Thyroid gland (tissue), 4 donors: ENCODE measurements at regions not wholly inside any gene's neighbourhood (a gene's known extent, or its start where the extent isn't known, plus 50 kb on each side); places are given as distances from the start of the nearest gene placed in this dataset.

Experiments used
- DNase-seq, 2 donors: peaks; one replicate each; pipeline ENCODE4 v3.0.0-alpha.2; 2019
- H3K27ac ChIP-seq, 3 donors: fragments of 200-600 bp; sonication (generic); 1 replicate in 2 of 3; 2 replicates in 1 of 3; pipeline ENCODE4 v1.5.1; 2016 to 2019; ENCODE audit warnings: mild to moderate bottlenecking in 1 of 3, moderate library complexity in 1 of 3
- H3K27me3 ChIP-seq: fragments of 200-600 bp; sonication (generic); one replicate; pipeline ENCODE4 v1.5.1; 2019
- H3K36me3 ChIP-seq, 2 donors: fragments of 200-600 bp; sonication (generic); one replicate each; pipeline ENCODE4 v1.5.1; 2016 to 2019
- H3K4me1 ChIP-seq, 2 donors: fragments of 200-600 bp; sonication (generic); one replicate each; pipeline ENCODE4 v1.5.1; 2017 to 2019
- H3K4me3 ChIP-seq, 3 donors: fragments of 200-600 bp; sonication (generic); replicated peaks in 1 of 3; 1 replicate in 2 of 3; 2 replicates in 1 of 3; pipeline ENCODE4 v1.5.1; 2016; ENCODE audit warnings: mild to moderate bottlenecking in 1 of 3
- H3K9me3 ChIP-seq: fragments of 200-600 bp; sonication (generic); one replicate; pipeline ENCODE4 v1.5.1; 2017
- CTCF ChIP-seq, 6 experiments: fragments of 200-600 bp in 3 of 6; fragments of 450-650 bp in 3 of 6; sonication (generic) in 3 of 6; IDR thresholded peaks; one replicate each; pipeline ENCODE4 v1.5.1; 2016 to 2019; ENCODE audit warnings: antibody characterized with exemption in 6 of 6, mild to moderate bottlenecking in 2 of 6, inconsistent platforms in 1 of 6, moderate library complexity in 1 of 6
- POLR2A ChIP-seq, 2 donors: fragments of 450-650 bp; IDR thresholded peaks; one replicate each; pipeline ENCODE4 v1.6.1; 2017; ENCODE audit warnings: antibody characterized with exemption in 2 of 2, mild to moderate bottlenecking in 2 of 2, moderate library complexity in 1 of 2
- WGBS, 2 donors: methylation state at CpG; one replicate each; pipeline ENCODE4 v1.1.5; 2017; 5-methylcytosine and 5-hydroxymethylcytosine counted together
- intact Hi-C: fragments of 100-400 bp; cut with DNase I; formaldehyde crosslinking; loops from one replicate; pipeline ENCODE4 v1.15.1; 2023

- 60 to 64% methylated on average over 4 of the region's 4 CpGs for WGBS, 2 donors
- no peaks in the 10 kb centered on the region for H3K27me3 ChIP-seq
- intact Hi-C loops = no loop called here
Measured at GRCh38 chr12:23028158-23028802, 403.3 kb downstream of the ETNK1 start.

GRCh38 chr12:23029185-23029584 is 404.2 kb downstream of the ETNK1 start:
- intact Hi-C loops = no loop called here
- no peak for TF ChIP-seq POLR2A (IDR thresholded peaks at IDR 0.05)
- no peak for TF ChIP-seq CTCF (IDR thresholded peaks at IDR 0.05)
- WGBS, 2 donors = 72% methylated on average over 3 of the region's 3 CpGs
- Histone ChIP-seq H3K4me3 (no peak overlapping the region), H3K27ac (no peak overlapping the region), H3K27me3 (no peaks in the 10 kb centered on the region), H3K36me3 (no peaks in the 10 kb centered on the region), H3K4me1 (no peaks in the 10 kb centered on the region), H3K9me3 (no peaks in the 10 kb centered on the region)
- DNase-seq = no peak

More at GRCh38 chr12:23028158-23028802, 403.3 kb downstream of the ETNK1 start:
- H3K27ac ChIP-seq = no peak overlapping the region
- H3K4me3 ChIP-seq = no peak overlapping the region
- TF ChIP-seq POLR2A (IDR thresholded peaks at IDR 0.05) = no peak
- TF ChIP-seq CTCF (IDR thresholded peaks at IDR 0.05) = no peak
- no peaks in the 10 kb centered on the region for H3K36me3 ChIP-seq
- no peaks in the 10 kb centered on the region for H3K9me3 ChIP-seq
- DNase-seq = no peak
- no peaks in the 10 kb centered on the region for H3K4me1 ChIP-seq

- TF ChIP-seq POLR2A (IDR thresholded peaks at IDR 0.05) (no peak), CTCF (IDR thresholded peaks at IDR 0.05) (no peak)
Measured at GRCh38 chr12:23039834-23040233, 414.9 kb downstream of the ETNK1 start.

GRCh38 chr12:23041774-23042173 is 416.8 kb downstream of the ETNK1 start:
- no peak overlapping the region for H3K4me3 ChIP-seq
- 95 to 99% methylated on average over 2 of the region's 2 CpGs for WGBS, 2 donors
- H3K9me3 ChIP-seq = no peaks in the 10 kb centered on the region
- no peak for DNase-seq
- H3K27ac ChIP-seq = no peak overlapping the region
- no peaks in the 10 kb centered on the region for H3K4me1 ChIP-seq
- no peaks in the 10 kb centered on the region for H3K27me3 ChIP-seq
- TF ChIP-seq CTCF (IDR thresholded peaks at IDR 0.05) (no peak), POLR2A (IDR thresholded peaks at IDR 0.05) (no peak)
- intact Hi-C loops = no loop called here
- H3K36me3 ChIP-seq = no peaks in the 10 kb centered on the region

More at GRCh38 chr12:23039834-23040233, 414.9 kb downstream of the ETNK1 start:
- no peaks in the 10 kb centered on the region for H3K9me3 ChIP-seq
- H3K27me3 ChIP-seq = no peaks in the 10 kb centered on the region
- H3K4me3 ChIP-seq = no peak overlapping the region
- WGBS, 2 donors = 76 to 87% methylated on average over 2 of the region's 2 CpGs
- DNase-seq = no peak
- H3K27ac ChIP-seq = no peak overlapping the region
- H3K4me1 ChIP-seq = no peaks in the 10 kb centered on the region
- intact Hi-C loops = no loop called here
- H3K36me3 ChIP-seq = no peaks in the 10 kb centered on the region

GRCh38 chr12:23043646-23044045 is 418.7 kb downstream of the ETNK1 start:
- Histone ChIP-seq H3K36me3 (no peaks in the 10 kb centered on the region), H3K4me3 (no peak overlapping the region), H3K27ac (no peak overlapping the region), H3K27me3 (no peaks in the 10 kb centered on the region), H3K9me3 (no peaks in the 10 kb centered on the region), H3K4me1 (no peaks in the 10 kb centered on the region)
- TF ChIP-seq POLR2A (IDR thresholded peaks at IDR 0.05) (no peak), CTCF (IDR thresholded peaks at IDR 0.05) (no peak)
- DNase-seq = no peak
- intact Hi-C loops = no loop called here
- 100% methylated on average over 1 of the region's 1 CpG for WGBS, 2 donors
